ENCODE measurements at regions not wholly inside any gene's neighbourhood (a gene's known extent, or its start where the extent isn't known, plus 50 kb on each side); places are given as distances from the start of the nearest gene placed in this dataset.

- no peak overlapping the region for H3K9ac ChIP-seq (ENCODE audit: insufficient read depth, low read length)
- TF ChIP-seq EZH2 (IDR thresholded peaks at IDR 0.05; ENCODE audit: low read length, missing control alignments), result no peak
- no peak for TF ChIP-seq CTCF (conservative IDR thresholded peaks at IDR 0.05 in 1 of 2, IDR thresholded peaks at IDR 0.05 in 1 of 2; ENCODE audit: low read depth in 1 of 2, low read length in 2 of 2)
- no peak overlapping the region for H3K4me3 ChIP-seq (replicated peaks in 1 of 4; ENCODE audit: control extremely low read depth in 1 of 4, insufficient read depth in 1 of 4, low read depth in 3 of 4, low read length in 4 of 4)
- DNase-seq (ENCODE audit: low read depth in 2 of 2), result no peak
- no peaks in the 10 kb centered on the region for H3K27me3 ChIP-seq (ENCODE audit: control insufficient read depth, insufficient read depth, low read length)
- H3K4me1 ChIP-seq (ENCODE audit: control insufficient read depth, extremely low read depth, insufficient read depth, low read length), result no peaks in the 10 kb centered on the region
- no peaks in the 10 kb centered on the region for H3K9me3 ChIP-seq (ENCODE audit: control insufficient read depth, insufficient read depth, low read depth, low read length)
- H3K27ac ChIP-seq (ENCODE audit: insufficient read depth, low read length), result no peak overlapping the region
- no peak overlapping the region for H2AFZ ChIP-seq (ENCODE audit: low read length)
- H4K20me1 ChIP-seq (ENCODE audit: control insufficient read depth, extremely low read depth, insufficient read depth, low read length), result no peaks in the 10 kb centered on the region
- H3K4me2 ChIP-seq (ENCODE audit: extremely low read depth, insufficient read depth, low read length), result no peak overlapping the region
- no peaks in the 10 kb centered on the region for H3K36me3 ChIP-seq (ENCODE audit: control insufficient read depth, insufficient read depth, low read length)
- no peaks in the 10 kb centered on the region for H3K79me2 ChIP-seq (ENCODE audit: control insufficient read depth, insufficient read depth, low read length)
Observed at GRCh38 chr11:87924125-87924524, 251.1 kb downstream of the RAB38 start.

GRCh38 chr11:87917111-87917510, 258.1 kb downstream of the RAB38 start:
- Histone ChIP-seq H3K9me3 (ENCODE audit: control insufficient read depth, insufficient read depth, low read depth, low read length) (no peaks in the 10 kb centered on the region), H3K9ac (ENCODE audit: insufficient read depth, low read length) (no peak overlapping the region), H2AFZ (ENCODE audit: low read length) (no peak overlapping the region), H4K20me1 (ENCODE audit: control insufficient read depth, extremely low read depth, insufficient read depth, low read length) (no peaks in the 10 kb centered on the region), H3K36me3 (ENCODE audit: control insufficient read depth, insufficient read depth, low read length) (no peaks in the 10 kb centered on the region), H3K27ac (ENCODE audit: insufficient read depth, low read length) (no peak overlapping the region), H3K4me3 (replicated peaks in 1 of 4; ENCODE audit: control extremely low read depth in 1 of 4, insufficient read depth in 1 of 4, low read depth in 3 of 4, low read length in 4 of 4) (no peak overlapping the region), H3K79me2 (ENCODE audit: control insufficient read depth, insufficient read depth, low read length) (no peaks in the 10 kb centered on the region), H3K27me3 (ENCODE audit: control insufficient read depth, insufficient read depth, low read length) (no peaks in the 10 kb centered on the region), H3K4me1 (ENCODE audit: control insufficient read depth, extremely low read depth, insufficient read depth, low read length) (no peaks in the 10 kb centered on the region), H3K4me2 (ENCODE audit: extremely low read depth, insufficient read depth, low read length) (no peak overlapping the region)
- TF ChIP-seq EZH2 (IDR thresholded peaks at IDR 0.05; ENCODE audit: low read length, missing control alignments) (no peak), CTCF (conservative IDR thresholded peaks at IDR 0.05 in 1 of 2, IDR thresholded peaks at IDR 0.05 in 1 of 2; ENCODE audit: low read depth in 1 of 2, low read length in 2 of 2) (no peak)
- DNase-seq (ENCODE audit: low read depth in 2 of 2), result no peak

GRCh38 chr11:87909178-87909577, 266.1 kb downstream of the RAB38 start:
- no peak overlapping the region for H3K9ac ChIP-seq (ENCODE audit: insufficient read depth, low read length)
- H4K20me1 ChIP-seq (ENCODE audit: control insufficient read depth, extremely low read depth, insufficient read depth, low read length), result no peaks in the 10 kb centered on the region

More at GRCh38 chr11:87909178-87909577, 266.1 kb downstream of the RAB38 start:
- Histone ChIP-seq H3K36me3 (ENCODE audit: control insufficient read depth, insufficient read depth, low read length) (no peaks in the 10 kb centered on the region), H3K4me2 (ENCODE audit: extremely low read depth, insufficient read depth, low read length) (no peak overlapping the region), H3K4me1 (ENCODE audit: control insufficient read depth, extremely low read depth, insufficient read depth, low read length) (no peaks in the 10 kb centered on the region), H3K4me3 (replicated peaks in 1 of 4; ENCODE audit: control extremely low read depth in 1 of 4, insufficient read depth in 1 of 4, low read depth in 3 of 4, low read length in 4 of 4) (no peak overlapping the region), H3K79me2 (ENCODE audit: control insufficient read depth, insufficient read depth, low read length) (no peaks in the 10 kb centered on the region), H2AFZ (ENCODE audit: low read length) (no peak overlapping the region), H3K9me3 (ENCODE audit: control insufficient read depth, insufficient read depth, low read depth, low read length) (no peaks in the 10 kb centered on the region), H3K27ac (ENCODE audit: insufficient read depth, low read length) (no peak overlapping the region), H3K27me3 (ENCODE audit: control insufficient read depth, insufficient read depth, low read length) (no peaks in the 10 kb centered on the region)
- TF ChIP-seq CTCF (conservative IDR thresholded peaks at IDR 0.05 in 1 of 2, IDR thresholded peaks at IDR 0.05 in 1 of 2; ENCODE audit: low read depth in 1 of 2, low read length in 2 of 2) (no peak), EZH2 (IDR thresholded peaks at IDR 0.05; ENCODE audit: low read length, missing control alignments) (no peak)
- DNase-seq (ENCODE audit: low read depth in 2 of 2), result no peak
